ENCODE measurements at regions not wholly inside any gene's neighbourhood (a gene's known extent, or its start where the extent isn't known, plus 50 kb on each side); places are given as distances from the start of the nearest gene placed in this dataset.

- Histone ChIP-seq H3K9me3 (replicated peaks; ENCODE audit: control insufficient read depth, insufficient read depth, low read length) (no peaks in the 10 kb centered on the region), H3K4me1 (ENCODE audit: control insufficient read depth, insufficient read depth, low read length) (no peaks in the 10 kb centered on the region), H3K4me2 (ENCODE audit: control insufficient read depth, insufficient read depth) (no peak overlapping the region), H3K36me3 (ENCODE audit: control insufficient read depth in 2 of 2, insufficient read depth in 2 of 2, low read length in 1 of 2) (no peaks in the 10 kb centered on the region), H2AFZ (ENCODE audit: control insufficient read depth, low read depth, low read length) (no peak overlapping the region), H3K9ac (ENCODE audit: control insufficient read depth, insufficient read depth, low read length) (no peak overlapping the region), H3K27me3 (replicated peaks in 1 of 2; ENCODE audit: control insufficient read depth in 2 of 2, insufficient read depth in 2 of 2, low read length in 1 of 2) (no peaks in the 10 kb centered on the region), H3K79me2 (ENCODE audit: control insufficient read depth, insufficient read depth, low read length) (no peaks in the 10 kb centered on the region), H3K27ac (ENCODE audit: control insufficient read depth, insufficient read depth) (no peak overlapping the region), H3K4me3 (no peak overlapping the region), H4K20me1 (ENCODE audit: control insufficient read depth, insufficient read depth) (no peaks in the 10 kb centered on the region)
- in situ Hi-C loops (cut with MboI) (no loop called here), intact Hi-C loops (cut with micrococcal nuclease; ENCODE audit: unreplicated experiment) (no loop called here)
- TF ChIP-seq EP300 (IDR thresholded peaks at IDR 0.05; ENCODE audit: borderline replicate concordance in 1 of 2, control insufficient read depth in 1 of 2, low read depth in 2 of 2, low read length in 2 of 2) (no peak), IRF4 (IDR thresholded peaks at IDR 0.05; ENCODE audit: low read depth, low read length) (no peak), SRF (IDR thresholded peaks at IDR 0.05; ENCODE audit: low read depth in 2 of 2, low read length in 2 of 2) (no peak), CBFB (IDR thresholded peaks at IDR 0.05; ENCODE audit: low read depth) (no peak)
- 9% methylated on average over 3 of the region's 3 CpGs for WGBS (ENCODE audit: insufficient coverage, insufficient replicate concordance, low lambda C conversion rate, missing lambda C conversion rate)
- ChIA-PET CTCF (no interaction called here), SMC1A (ENCODE audit: uncharacterized antibody, unreplicated experiment) (no interaction called here), RAD21 (ENCODE audit: unreplicated experiment) (no interaction called here), POLR2A (interaction anchor here (0.6 kb wide), 1 partner anchor 174 kb away, joined by 5 read pairs; no protein-coding TSS in a partner anchor)
- no peak for DNase-seq (ENCODE audit: low read depth, low spot score)
- FAIRE-seq = no peak
- BruUV-seq (replicated peaks) = no TSS peak
- ATAC-seq = no peak
These were observed 691.1 kb downstream of the FLRT2 start for GRCh38 chr14:86221000-86221399.

DNA sequence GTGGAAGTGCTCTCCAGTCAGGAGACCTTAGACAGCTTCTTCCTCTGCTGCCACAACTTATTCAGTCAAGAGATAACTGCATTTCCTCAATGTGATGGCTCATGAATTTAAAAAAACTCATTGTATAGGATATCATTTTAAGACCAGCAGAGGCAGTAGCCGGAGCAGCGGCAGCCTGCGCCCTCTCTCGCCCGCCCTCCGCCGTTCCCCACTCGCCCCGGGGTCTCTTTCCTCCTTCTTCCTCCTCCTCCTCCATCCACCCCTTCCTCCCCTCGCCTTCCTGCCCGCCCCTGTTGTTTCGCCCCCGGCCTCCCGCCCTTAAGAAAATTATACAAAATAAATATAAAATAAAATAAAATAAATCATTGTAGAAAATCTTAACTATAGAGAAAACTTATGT is 687.6 kb downstream of the FLRT2 start:
- 53% methylated on average over 12 of the region's 14 CpGs for WGBS (ENCODE audit: insufficient coverage, insufficient replicate concordance, low lambda C conversion rate, missing lambda C conversion rate)
- BruUV-seq (replicated peaks) = no TSS peak
- H3K9ac ChIP-seq (ENCODE audit: control insufficient read depth, insufficient read depth, low read length) = no peak overlapping the region
- H3K4me3 ChIP-seq = no peak overlapping the region
- POLR2A ChIA-PET = no interaction called here
- SMC1A ChIA-PET (ENCODE audit: uncharacterized antibody, unreplicated experiment) = no interaction called here
- no peaks in the 10 kb centered on the region for H4K20me1 ChIP-seq (ENCODE audit: control insufficient read depth, insufficient read depth)
- intact Hi-C loops (cut with micrococcal nuclease; ENCODE audit: unreplicated experiment) (no loop called here), in situ Hi-C loops (cut with MboI) (no loop called here)
- H3K36me3 ChIP-seq (ENCODE audit: control insufficient read depth in 2 of 2, insufficient read depth in 2 of 2, low read length in 1 of 2) = no peaks in the 10 kb centered on the region
- no peak overlapping the region for H3K4me2 ChIP-seq (ENCODE audit: control insufficient read depth, insufficient read depth)
- no peak overlapping the region for H2AFZ ChIP-seq (ENCODE audit: control insufficient read depth, low read depth, low read length)
- no peaks in the 10 kb centered on the region for H3K9me3 ChIP-seq (replicated peaks; ENCODE audit: control insufficient read depth, insufficient read depth, low read length)
- no peak for FAIRE-seq
- RAD21 ChIA-PET (ENCODE audit: unreplicated experiment) = no interaction called here
- CTCF ChIA-PET = no interaction called here
- no peak overlapping the region for H3K27ac ChIP-seq (ENCODE audit: control insufficient read depth, insufficient read depth)
- ATAC-seq = no peak
- no peaks in the 10 kb centered on the region for H3K27me3 ChIP-seq (replicated peaks in 1 of 2; ENCODE audit: control insufficient read depth in 2 of 2, insufficient read depth in 2 of 2, low read length in 1 of 2)
- H3K79me2 ChIP-seq (ENCODE audit: control insufficient read depth, insufficient read depth, low read length) = no peaks in the 10 kb centered on the region
- DNase-seq (ENCODE audit: low read depth, low spot score) = no peak
- no peaks in the 10 kb centered on the region for H3K4me1 ChIP-seq (ENCODE audit: control insufficient read depth, insufficient read depth, low read length)
- TF ChIP-seq, protein P1, sequence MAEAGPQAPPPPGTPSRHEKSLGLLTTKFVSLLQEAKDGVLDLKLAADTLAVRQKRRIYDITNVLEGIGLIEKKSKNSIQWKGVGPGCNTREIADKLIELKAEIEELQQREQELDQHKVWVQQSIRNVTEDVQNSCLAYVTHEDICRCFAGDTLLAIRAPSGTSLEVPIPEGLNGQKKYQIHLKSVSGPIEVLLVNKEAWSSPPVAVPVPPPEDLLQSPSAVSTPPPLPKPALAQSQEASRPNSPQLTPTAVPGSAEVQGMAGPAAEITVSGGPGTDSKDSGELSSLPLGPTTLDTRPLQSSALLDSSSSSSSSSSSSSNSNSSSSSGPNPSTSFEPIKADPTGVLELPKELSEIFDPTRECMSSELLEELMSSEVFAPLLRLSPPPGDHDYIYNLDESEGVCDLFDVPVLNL (IDR thresholded peaks at IDR 0.05; ENCODE audit: low read depth, low read length) = no peak
- TF ChIP-seq, protein P2, sequence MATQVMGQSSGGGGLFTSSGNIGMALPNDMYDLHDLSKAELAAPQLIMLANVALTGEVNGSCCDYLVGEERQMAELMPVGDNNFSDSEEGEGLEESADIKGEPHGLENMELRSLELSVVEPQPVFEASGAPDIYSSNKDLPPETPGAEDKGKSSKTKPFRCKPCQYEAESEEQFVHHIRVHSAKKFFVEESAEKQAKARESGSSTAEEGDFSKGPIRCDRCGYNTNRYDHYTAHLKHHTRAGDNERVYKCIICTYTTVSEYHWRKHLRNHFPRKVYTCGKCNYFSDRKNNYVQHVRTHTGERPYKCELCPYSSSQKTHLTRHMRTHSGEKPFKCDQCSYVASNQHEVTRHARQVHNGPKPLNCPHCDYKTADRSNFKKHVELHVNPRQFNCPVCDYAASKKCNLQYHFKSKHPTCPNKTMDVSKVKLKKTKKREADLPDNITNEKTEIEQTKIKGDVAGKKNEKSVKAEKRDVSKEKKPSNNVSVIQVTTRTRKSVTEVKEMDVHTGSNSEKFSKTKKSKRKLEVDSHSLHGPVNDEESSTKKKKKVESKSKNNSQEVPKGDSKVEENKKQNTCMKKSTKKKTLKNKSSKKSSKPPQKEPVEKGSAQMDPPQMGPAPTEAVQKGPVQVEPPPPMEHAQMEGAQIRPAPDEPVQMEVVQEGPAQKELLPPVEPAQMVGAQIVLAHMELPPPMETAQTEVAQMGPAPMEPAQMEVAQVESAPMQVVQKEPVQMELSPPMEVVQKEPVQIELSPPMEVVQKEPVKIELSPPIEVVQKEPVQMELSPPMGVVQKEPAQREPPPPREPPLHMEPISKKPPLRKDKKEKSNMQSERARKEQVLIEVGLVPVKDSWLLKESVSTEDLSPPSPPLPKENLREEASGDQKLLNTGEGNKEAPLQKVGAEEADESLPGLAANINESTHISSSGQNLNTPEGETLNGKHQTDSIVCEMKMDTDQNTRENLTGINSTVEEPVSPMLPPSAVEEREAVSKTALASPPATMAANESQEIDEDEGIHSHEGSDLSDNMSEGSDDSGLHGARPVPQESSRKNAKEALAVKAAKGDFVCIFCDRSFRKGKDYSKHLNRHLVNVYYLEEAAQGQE (IDR thresholded peaks at IDR 0.05; ENCODE audit: low read depth, low read length) = no peak
- no peak for TF ChIP-seq MXI1 (IDR thresholded peaks at IDR 0.05; ENCODE audit: low read depth, low read length)
- TF ChIP-seq, protein P3, sequence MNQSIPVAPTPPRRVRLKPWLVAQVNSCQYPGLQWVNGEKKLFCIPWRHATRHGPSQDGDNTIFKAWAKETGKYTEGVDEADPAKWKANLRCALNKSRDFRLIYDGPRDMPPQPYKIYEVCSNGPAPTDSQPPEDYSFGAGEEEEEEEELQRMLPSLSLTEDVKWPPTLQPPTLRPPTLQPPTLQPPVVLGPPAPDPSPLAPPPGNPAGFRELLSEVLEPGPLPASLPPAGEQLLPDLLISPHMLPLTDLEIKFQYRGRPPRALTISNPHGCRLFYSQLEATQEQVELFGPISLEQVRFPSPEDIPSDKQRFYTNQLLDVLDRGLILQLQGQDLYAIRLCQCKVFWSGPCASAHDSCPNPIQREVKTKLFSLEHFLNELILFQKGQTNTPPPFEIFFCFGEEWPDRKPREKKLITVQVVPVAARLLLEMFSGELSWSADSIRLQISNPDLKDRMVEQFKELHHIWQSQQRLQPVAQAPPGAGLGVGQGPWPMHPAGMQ (IDR thresholded peaks at IDR 0.05; ENCODE audit: borderline replicate concordance) = no peak
- TF ChIP-seq, protein P4, sequence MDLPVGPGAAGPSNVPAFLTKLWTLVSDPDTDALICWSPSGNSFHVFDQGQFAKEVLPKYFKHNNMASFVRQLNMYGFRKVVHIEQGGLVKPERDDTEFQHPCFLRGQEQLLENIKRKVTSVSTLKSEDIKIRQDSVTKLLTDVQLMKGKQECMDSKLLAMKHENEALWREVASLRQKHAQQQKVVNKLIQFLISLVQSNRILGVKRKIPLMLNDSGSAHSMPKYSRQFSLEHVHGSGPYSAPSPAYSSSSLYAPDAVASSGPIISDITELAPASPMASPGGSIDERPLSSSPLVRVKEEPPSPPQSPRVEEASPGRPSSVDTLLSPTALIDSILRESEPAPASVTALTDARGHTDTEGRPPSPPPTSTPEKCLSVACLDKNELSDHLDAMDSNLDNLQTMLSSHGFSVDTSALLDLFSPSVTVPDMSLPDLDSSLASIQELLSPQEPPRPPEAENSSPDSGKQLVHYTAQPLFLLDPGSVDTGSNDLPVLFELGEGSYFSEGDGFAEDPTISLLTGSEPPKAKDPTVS (IDR thresholded peaks at IDR 0.05; ENCODE audit: low read depth, low read length) = no peak
- no peak for TF ChIP-seq CREM (IDR thresholded peaks at IDR 0.05; ENCODE audit: low read depth)
- TF ChIP-seq KDM1A (IDR thresholded peaks at IDR 0.05; ENCODE audit: borderline replicate concordance) = no peak
